ENCODE measurements at regions not wholly inside any gene's neighbourhood (a gene's known extent, or its start where the extent isn't known, plus 50 kb on each side); places are given as distances from the start of the nearest gene placed in this dataset.
"Not testable (repeated sequence)": the region's sequence is repeated elsewhere in the genome, so short reads cannot be mapped to it uniquely, and the experiment has no call there.

DNA sequence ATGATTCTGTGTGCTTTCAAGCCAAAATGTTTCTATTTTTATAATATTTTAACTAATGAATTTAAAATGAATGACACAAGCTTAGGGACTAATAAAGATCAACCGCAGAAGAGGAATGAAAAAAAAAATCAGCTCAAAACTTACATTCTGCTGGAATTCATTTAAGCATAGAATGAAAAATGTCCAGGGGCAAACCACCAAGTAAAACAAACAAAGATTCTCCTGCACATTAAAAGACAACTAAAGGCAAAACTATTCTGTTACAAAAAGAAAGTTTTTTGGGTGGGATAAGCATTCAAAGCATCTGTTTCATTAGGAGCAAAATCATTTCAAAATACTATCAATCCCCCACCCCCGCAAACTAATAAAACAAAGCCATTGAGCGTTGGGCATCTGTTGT is 99.3 kb upstream of the SOX11 start:
- DNase-seq (ENCODE audit: low read depth, low spot score) = no peak

DNA sequence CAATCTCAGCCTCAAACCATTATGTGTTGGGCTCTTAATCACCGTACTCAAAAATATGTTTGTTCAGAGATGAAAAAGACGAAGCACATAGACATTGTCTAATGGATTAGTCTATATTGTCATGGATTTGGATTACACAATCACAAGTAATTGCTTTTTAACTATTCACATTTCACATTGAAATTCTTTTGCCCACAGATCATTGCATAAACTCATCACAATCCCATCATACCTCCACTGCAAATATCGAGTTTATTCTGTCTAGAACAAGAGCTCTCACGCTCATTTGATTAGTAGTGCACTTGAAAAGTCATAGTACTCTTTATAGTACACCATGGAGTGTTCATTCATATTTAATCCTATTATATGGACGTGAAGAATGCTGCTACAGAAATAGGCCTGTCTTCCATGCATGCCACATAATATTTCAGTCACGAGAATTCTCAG is 97.9 kb upstream of the SOX11 start:
- no peak for DNase-seq (ENCODE audit: low read depth, low spot score)

DNA sequence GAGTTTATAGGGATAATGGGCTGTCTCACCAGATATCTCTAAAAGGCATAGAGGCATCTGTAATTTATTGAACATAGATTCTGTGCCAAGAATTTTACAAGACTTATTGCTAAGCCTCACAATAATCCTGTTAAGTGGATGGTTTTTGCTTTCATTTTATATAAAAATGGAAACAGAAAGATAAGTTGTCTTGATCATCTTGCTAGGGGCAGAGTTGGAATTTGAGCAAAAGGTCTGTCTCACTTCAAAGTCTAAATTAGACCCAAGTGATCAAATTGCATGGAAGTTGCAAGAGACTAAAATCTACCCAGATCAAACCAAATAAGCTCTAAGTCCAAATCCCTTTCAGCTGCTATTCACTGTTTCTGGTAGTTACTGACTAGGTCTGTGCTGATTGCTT is 95.3 kb upstream of the SOX11 start:
- DNase-seq (ENCODE audit: low read depth, low spot score) = no peak

DNA sequence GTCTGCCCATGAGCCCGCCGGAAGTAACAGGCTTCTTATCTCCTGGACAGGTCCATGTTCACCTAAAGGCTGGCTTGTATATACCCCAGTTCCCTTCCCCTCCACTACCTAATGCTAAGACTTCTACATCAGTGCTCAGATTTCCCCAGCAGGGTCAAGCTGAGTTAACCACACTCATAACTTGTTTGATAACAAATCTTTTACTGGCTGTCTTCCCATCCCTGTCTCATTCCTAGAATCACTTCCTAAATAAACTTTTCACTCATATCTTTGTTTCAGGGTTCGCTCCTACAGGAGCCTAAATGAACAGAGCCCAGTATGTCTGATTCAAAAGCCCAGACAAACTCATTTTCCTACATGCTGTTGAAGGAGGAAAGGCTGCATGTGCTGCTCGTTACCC is 94.0 kb upstream of the SOX11 start:
- no peak for DNase-seq (ENCODE audit: low read depth, low spot score)

- DNase-seq (ENCODE audit: low read depth, low spot score) = no peak
Measured at GRCh38 chr2:5609201-5609600, 83.0 kb upstream of the SOX11 start.

- DNase-seq (ENCODE audit: low read depth, low spot score) = no peak
Measured at GRCh38 chr2:5612666-5613065, 79.5 kb upstream of the SOX11 start.

DNA sequence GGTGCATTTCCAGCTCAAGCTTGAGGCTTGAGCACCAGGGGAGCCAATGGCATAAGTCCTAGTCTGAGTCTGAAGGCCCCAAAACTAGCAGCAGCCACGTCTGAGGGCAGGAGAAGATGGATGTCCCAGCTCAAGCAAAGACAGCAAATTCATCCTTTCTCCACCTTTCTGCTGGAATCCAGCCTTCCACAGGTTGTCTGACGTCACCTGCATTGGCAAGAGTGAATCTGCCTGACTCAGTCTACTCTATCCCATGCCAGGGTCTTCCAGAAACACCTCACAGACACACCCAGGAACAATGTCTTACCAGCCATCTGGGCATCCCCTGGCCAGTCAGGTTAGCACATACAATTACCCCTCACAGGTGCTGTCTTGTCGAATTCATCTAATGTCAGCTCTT is 76.2 kb upstream of the SOX11 start:
- DNase-seq (ENCODE audit: low read depth, low spot score) = no peak

- DNase-seq (ENCODE audit: low read depth, low spot score) = no peak
Measured at GRCh38 chr2:5617358-5617757, 74.8 kb upstream of the SOX11 start.

DNA sequence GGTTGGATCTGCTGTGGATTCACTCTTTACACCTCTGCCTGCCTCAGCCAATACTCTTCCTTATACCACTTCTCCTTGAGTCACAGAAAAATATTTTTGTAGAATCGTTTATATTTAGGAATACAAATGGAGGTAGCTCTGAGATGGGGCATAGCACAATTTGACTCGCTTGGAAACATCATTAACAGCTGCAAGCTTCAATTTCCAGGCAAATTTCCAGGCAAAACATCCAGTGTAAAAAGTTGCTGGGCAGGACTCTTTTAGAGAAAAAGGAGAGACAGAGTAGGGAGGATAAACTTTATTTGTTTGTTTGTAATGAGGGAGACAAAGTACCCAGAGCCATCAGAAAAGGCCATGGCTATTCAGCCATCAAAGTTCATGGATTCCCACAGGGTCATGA is 74.4 kb upstream of the SOX11 start:
- no peak for DNase-seq (ENCODE audit: low read depth, low spot score)

- DNase-seq (ENCODE audit: low read depth, low spot score) = no peak
Measured at GRCh38 chr2:5618271-5618670, 73.9 kb upstream of the SOX11 start.

DNA sequence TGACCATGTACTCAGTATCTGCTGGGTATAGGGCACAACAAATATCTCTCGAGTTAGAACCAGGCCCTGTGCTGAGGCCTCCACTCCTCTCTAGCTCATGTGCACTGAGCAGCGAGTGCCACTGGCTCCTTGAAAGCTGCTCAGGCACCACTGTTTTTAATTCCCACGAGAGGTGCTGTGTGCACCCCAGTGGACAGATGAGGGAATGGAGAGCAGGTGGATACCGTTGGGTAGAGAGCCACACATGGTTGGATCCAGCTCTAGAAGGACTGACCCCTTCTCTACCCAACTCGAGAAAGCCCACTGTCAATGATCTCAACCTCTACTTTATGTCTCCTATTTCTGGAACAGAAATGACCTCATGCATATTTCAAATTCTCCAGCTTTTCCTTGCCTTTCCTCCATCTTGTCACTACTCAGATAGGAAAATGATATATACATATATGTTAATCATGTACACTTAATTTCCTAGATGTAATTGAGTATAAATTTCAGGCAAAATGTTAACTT is 66.6 kb upstream of the SOX11 start:
- DNase-seq (ENCODE audit: low read depth, low spot score) = not testable (repeated sequence)

DNA sequence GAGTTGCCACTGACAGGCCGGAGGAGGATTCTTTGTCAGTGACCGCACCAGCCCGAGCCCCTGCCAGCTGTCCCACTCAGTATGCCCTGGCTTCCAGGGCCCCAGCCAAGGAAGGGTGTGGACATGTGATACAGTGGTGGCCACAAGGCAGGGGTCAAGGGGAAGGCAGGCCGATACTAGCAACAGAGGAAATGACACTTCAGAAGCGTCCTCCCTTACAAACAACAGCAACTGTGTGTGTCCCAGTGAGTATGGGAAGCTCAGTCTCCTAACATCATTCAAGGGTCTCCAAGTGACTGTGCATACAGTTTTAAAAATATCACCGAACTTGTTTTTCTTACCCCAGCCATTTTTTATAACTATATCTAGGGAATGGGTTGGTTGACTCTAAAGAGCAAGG is 63.7 kb upstream of the SOX11 start:
- DNase-seq (ENCODE audit: low read depth, low spot score) = not testable (repeated sequence)

DNA sequence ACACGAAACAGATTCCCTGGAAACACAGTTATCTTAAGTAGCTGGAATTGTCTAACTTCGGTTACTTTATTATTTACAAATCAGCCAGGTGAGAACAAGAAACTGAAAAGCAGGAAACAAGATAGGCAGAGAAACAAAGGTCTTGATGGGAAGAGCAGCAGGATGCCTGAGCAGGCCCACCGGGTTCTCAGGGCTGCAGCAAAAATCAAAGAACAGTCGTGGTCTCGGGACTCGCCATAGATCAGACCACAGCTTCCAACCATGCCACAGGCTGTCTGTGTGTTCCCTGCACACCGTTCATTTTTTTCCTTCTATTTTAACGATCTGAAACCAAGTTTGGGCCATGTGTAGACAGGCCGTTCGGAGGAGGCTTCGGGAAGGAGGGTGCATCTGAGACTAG is 62.7 kb upstream of the SOX11 start:
- DNase-seq (ENCODE audit: low read depth, low spot score) = not testable (repeated sequence)

GRCh38 chr2:5637051-5637450 is 55.1 kb upstream of the SOX11 start:
- not testable (repeated sequence) for DNase-seq (ENCODE audit: low read depth, low spot score)

Measured in brain pericyte (primary cell).